ENCODE measurements at regions not wholly inside any gene's neighbourhood (a gene's known extent, or its start where the extent isn't known, plus 50 kb on each side); places are given as distances from the start of the nearest gene placed in this dataset.

DNA sequence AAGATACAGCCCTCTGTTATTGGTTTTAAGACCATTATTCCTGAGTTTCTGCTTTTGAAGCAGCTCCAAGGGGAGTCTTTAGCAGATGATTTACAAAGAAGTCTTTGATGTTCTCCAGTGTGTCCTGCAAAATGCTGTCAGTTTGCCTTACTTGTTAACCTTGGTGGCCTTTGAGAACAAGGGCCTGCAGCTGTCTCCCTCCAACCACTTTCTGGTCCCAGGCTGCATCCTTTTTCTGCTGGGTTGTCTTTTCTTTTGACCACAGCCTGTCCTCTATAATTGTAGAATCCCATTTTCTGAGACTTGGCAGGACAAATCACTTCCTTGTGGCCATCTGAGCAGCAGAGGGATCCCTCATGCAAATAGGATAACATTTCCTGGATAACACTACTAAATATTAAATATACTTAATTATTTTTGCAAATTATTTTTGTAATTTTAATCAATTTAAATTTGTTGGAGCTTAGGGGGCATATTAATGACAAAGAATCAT is 281.4 kb downstream of the DMRT2 start:
- H3K36me3 ChIP-seq (replicated peaks; ENCODE audit: insufficient read depth, low read depth): no peaks in the 10 kb centered on the region
- no peaks in the 10 kb centered on the region for H3K9me2 ChIP-seq (replicated peaks; ENCODE audit: insufficient read depth)
- H3K9me3 ChIP-seq (ENCODE audit: low read depth): no peaks in the 10 kb centered on the region
- TF ChIP-seq EZH2 (IDR thresholded peaks at IDR 0.05; ENCODE audit: borderline replicate concordance) (no peak), CTCF (IDR thresholded peaks at IDR 0.05; ENCODE audit: poor library complexity) (no peak), EZH2phosphoT487 (IDR thresholded peaks at IDR 0.05; ENCODE audit: low read depth, severe bottlenecking, unreplicated experiment) (no peak)
- no peak overlapping the region for H3K4me3 ChIP-seq
- H3K27ac ChIP-seq: no peak overlapping the region
- H3K4me1 ChIP-seq (ENCODE audit: insufficient read depth): no peaks in the 10 kb centered on the region
- H3K4me2 ChIP-seq: no peak overlapping the region
- H3K27me3 ChIP-seq: no peaks in the 10 kb centered on the region
- DNase-seq (ENCODE audit: low spot score): no peak
- no peak overlapping the region for H2AFZ ChIP-seq
- no peaks in the 10 kb centered on the region for H4K20me1 ChIP-seq (ENCODE audit: insufficient read depth, poor library complexity, severe bottlenecking)
- no peaks in the 10 kb centered on the region for H3K79me2 ChIP-seq

DNA sequence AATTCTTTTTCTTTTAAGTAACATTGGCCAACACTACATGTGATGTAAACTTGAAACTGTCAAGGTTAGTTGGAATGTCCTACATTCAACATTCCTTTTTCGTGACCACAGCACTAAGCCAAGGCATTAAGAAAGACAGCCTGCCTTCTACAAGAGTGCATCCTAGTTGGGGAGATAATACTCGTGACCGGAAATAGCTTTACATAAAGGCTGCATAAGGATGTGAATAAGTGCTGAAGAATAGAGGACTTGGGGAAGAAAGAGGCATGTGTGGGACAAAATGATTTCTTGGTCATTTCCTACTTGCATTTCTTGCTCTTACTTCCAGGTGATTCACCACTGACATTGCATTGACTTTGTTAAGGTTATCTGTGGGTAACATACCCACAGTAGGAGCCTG is 282.0 kb downstream of the DMRT2 start:
- Histone ChIP-seq H3K36me3 (replicated peaks; ENCODE audit: insufficient read depth, low read depth) (no peaks in the 10 kb centered on the region), H3K4me2 (no peak overlapping the region), H3K27ac (no peak overlapping the region), H2AFZ (no peak overlapping the region), H4K20me1 (ENCODE audit: insufficient read depth, poor library complexity, severe bottlenecking) (no peaks in the 10 kb centered on the region), H3K9me2 (replicated peaks; ENCODE audit: insufficient read depth) (no peaks in the 10 kb centered on the region), H3K27me3 (no peaks in the 10 kb centered on the region), H3K9me3 (ENCODE audit: low read depth) (no peaks in the 10 kb centered on the region), H3K4me1 (ENCODE audit: insufficient read depth) (no peaks in the 10 kb centered on the region), H3K79me2 (no peaks in the 10 kb centered on the region), H3K4me3 (no peak overlapping the region)
- TF ChIP-seq EZH2 (IDR thresholded peaks at IDR 0.05; ENCODE audit: borderline replicate concordance) (no peak), CTCF (IDR thresholded peaks at IDR 0.05; ENCODE audit: poor library complexity) (no peak), EZH2phosphoT487 (IDR thresholded peaks at IDR 0.05; ENCODE audit: low read depth, severe bottlenecking, unreplicated experiment) (no peak)
- DNase-seq (ENCODE audit: low spot score): no peak
- WGBS (ENCODE audit: low lambda C conversion rate, missing lambda C conversion rate): 71% methylated on average over 3 of the region's 3 CpGs

DNA sequence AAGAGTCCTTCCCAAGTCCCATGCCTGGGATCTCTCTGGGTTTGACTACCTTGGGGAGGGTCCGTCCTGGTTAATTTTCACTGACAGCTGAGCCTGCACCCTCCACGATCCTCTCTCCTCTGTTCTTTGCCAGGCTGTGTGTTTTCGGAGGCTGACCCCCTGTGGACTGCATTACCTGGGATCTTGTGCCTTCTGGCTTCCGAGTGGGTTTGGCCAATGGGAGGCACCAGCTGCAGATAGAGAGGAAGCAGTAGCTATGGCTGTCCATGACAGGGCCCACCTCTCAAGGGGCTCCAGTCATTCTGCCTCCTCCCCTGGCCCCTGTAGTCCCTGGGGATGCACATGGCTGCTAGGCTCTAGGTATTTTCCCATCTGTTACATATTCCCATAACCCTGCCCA is 285.0 kb downstream of the DMRT2 start:
- Histone ChIP-seq H3K79me2 (no peaks in the 10 kb centered on the region), H3K4me3 (no peak overlapping the region), H4K20me1 (ENCODE audit: insufficient read depth, poor library complexity, severe bottlenecking) (no peaks in the 10 kb centered on the region), H3K4me2 (no peak overlapping the region), H3K27ac (no peak overlapping the region), H3K9me3 (ENCODE audit: low read depth) (no peaks in the 10 kb centered on the region), H3K9me2 (replicated peaks; ENCODE audit: insufficient read depth) (no peaks in the 10 kb centered on the region), H2AFZ (no peak overlapping the region), H3K27me3 (no peaks in the 10 kb centered on the region), H3K36me3 (replicated peaks; ENCODE audit: insufficient read depth, low read depth) (no peaks in the 10 kb centered on the region), H3K4me1 (ENCODE audit: insufficient read depth) (no peaks in the 10 kb centered on the region)
- 74% methylated on average over 4 of the region's 4 CpGs for WGBS (ENCODE audit: low lambda C conversion rate, missing lambda C conversion rate)
- no peak for DNase-seq (ENCODE audit: low spot score)
- TF ChIP-seq EZH2 (IDR thresholded peaks at IDR 0.05; ENCODE audit: borderline replicate concordance) (no peak), CTCF (IDR thresholded peaks at IDR 0.05; ENCODE audit: poor library complexity) (no peak), EZH2phosphoT487 (IDR thresholded peaks at IDR 0.05; ENCODE audit: low read depth, severe bottlenecking, unreplicated experiment) (no peak)

- 67% methylated on average over 2 of the region's 2 CpGs for WGBS (ENCODE audit: low lambda C conversion rate, missing lambda C conversion rate)
- DNase-seq (ENCODE audit: low spot score): no peak
- Histone ChIP-seq H3K79me2 (no peaks in the 10 kb centered on the region), H3K36me3 (replicated peaks; ENCODE audit: insufficient read depth, low read depth) (no peaks in the 10 kb centered on the region), H3K4me1 (ENCODE audit: insufficient read depth) (no peaks in the 10 kb centered on the region), H3K27ac (no peak overlapping the region), H3K4me2 (no peak overlapping the region), H4K20me1 (ENCODE audit: insufficient read depth, poor library complexity, severe bottlenecking) (no peaks in the 10 kb centered on the region), H3K4me3 (no peak overlapping the region), H3K9me2 (replicated peaks; ENCODE audit: insufficient read depth) (no peaks in the 10 kb centered on the region), H3K9me3 (ENCODE audit: low read depth) (no peaks in the 10 kb centered on the region), H3K27me3 (no peaks in the 10 kb centered on the region), H2AFZ (no peak overlapping the region)
- TF ChIP-seq CTCF (IDR thresholded peaks at IDR 0.05; ENCODE audit: poor library complexity) (no peak), EZH2phosphoT487 (IDR thresholded peaks at IDR 0.05; ENCODE audit: low read depth, severe bottlenecking, unreplicated experiment) (no peak), EZH2 (IDR thresholded peaks at IDR 0.05; ENCODE audit: borderline replicate concordance) (no peak)
Measured at GRCh38 chr9:1337169-1337568, 287.0 kb downstream of the DMRT2 start.

All from hepatocyte (in vitro differentiated cells).